Progenitor cell of endocrine pancreas (in vitro differentiated cells): ENCODE measurements at regions not wholly inside any gene's neighbourhood (a gene's known extent, or its start where the extent isn't known, plus 50 kb on each side); places are given as distances from the start of the nearest gene placed in this dataset.

Experiments used
- DNase-seq: peaks from one replicate; pipeline ENCODE4 v3.0.0; 2021; ENCODE audit warnings: low spot score; ENCODE audit not compliant: unreplicated experiment
- H3K27ac Mint-ChIP-seq: 2 replicates; pipeline ENCODE4 v1.8.0; 2021; ENCODE audit warnings: mild to moderate bottlenecking, moderate library complexity, mixed read lengths
- H3K27me3 Mint-ChIP-seq: 2 replicates; pipeline ENCODE4 v1.8.0; 2021; ENCODE audit warnings: mixed read lengths
- H3K36me3 Mint-ChIP-seq: 2 replicates; pipeline ENCODE4 v1.8.0; 2022; ENCODE audit warnings: mixed read lengths; ENCODE audit not compliant: insufficient read depth
- H3K4me1 Mint-ChIP-seq: 2 replicates; pipeline ENCODE4 v1.8.0; 2021; ENCODE audit warnings: low read depth, mixed read lengths
- H3K4me3 Mint-ChIP-seq: 2 replicates; pipeline ENCODE4 v1.8.0; 2021; ENCODE audit warnings: low read depth, mild to moderate bottlenecking, moderate library complexity, mixed read lengths
- H3K9me3 Mint-ChIP-seq: 2 replicates; pipeline ENCODE4 v1.8.0; 2021; ENCODE audit warnings: low read depth, mixed read lengths
- CTCF ChIP-seq: fragments of 200-600 bp; sonication (generic); IDR thresholded peaks from one replicate; pipeline ENCODE4 v1.5.0; 2021; ENCODE audit warnings: antibody characterized with exemption, mild to moderate bottlenecking; ENCODE audit not compliant: unreplicated experiment

GRCh38 chr16:50469744-50470321 is 78.4 kb upstream of the NKD1 start:
- Mint-ChIP-seq H3K4me1 (peaks cover 1% of the 10 kb centered on the region), H3K27ac (no peak overlapping the region), H3K4me3 (no peak overlapping the region), H3K36me3 (no peaks in the 10 kb centered on the region), H3K27me3 (peaks cover 43% of the 10 kb centered on the region), H3K9me3 (peaks cover 5% of the 10 kb centered on the region)
- DNase-seq: no peak
- no peak for TF ChIP-seq CTCF

DNA sequence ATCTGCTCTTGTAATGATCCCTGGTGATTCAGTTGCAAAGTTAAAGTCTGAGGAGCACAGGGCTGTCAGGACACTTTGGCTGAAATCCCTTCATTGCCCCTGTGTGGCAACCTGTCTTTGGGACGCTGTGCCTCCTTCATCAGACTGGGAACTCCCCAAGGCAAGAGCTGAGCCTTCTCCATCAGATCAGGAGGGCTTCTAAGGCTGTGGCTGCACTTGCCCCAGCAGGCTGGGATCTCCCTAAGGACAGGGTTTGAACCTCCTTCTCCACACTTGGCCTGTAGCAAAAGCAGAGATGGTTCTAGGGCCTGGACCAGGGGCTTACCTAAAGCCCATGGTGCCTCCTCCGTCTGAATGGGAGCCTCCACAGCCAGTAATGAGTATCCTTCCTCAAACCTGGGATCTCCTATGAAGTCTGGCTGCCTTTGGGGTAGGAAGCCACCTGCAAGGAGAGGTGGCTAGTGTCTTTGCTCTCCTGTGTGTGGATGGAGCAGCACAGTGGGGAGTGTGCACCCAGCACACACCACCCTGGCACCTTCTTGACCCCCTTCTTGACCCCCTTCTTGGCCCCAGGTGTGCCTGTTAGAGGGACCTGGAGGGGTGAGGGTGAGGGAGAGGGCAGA is 79.0 kb upstream of the NKD1 start:
- peak overlapping the region; percentile 31 for H3K4me3 Mint-ChIP-seq
- H3K9me3 Mint-ChIP-seq: peaks cover 5% of the 10 kb centered on the region
- no peak for TF ChIP-seq CTCF
- H3K4me1 Mint-ChIP-seq: peaks cover 1% of the 10 kb centered on the region
- H3K36me3 Mint-ChIP-seq: no peaks in the 10 kb centered on the region
- no peak overlapping the region for H3K27ac Mint-ChIP-seq
- H3K27me3 Mint-ChIP-seq: peaks cover 44% of the 10 kb centered on the region
- DNase-seq: no peak

GRCh38 chr16:50468749-50469078 is 79.5 kb upstream of the NKD1 start:
- Mint-ChIP-seq H3K4me1 (peaks cover 1% of the 10 kb centered on the region), H3K9me3 (peaks cover 5% of the 10 kb centered on the region), H3K36me3 (no peaks in the 10 kb centered on the region), H3K27ac (no peak overlapping the region), H3K4me3 (peak overlapping the region; percentile 60), H3K27me3 (peaks cover 46% of the 10 kb centered on the region)
- TF ChIP-seq CTCF: no peak
- no peak for DNase-seq

DNA sequence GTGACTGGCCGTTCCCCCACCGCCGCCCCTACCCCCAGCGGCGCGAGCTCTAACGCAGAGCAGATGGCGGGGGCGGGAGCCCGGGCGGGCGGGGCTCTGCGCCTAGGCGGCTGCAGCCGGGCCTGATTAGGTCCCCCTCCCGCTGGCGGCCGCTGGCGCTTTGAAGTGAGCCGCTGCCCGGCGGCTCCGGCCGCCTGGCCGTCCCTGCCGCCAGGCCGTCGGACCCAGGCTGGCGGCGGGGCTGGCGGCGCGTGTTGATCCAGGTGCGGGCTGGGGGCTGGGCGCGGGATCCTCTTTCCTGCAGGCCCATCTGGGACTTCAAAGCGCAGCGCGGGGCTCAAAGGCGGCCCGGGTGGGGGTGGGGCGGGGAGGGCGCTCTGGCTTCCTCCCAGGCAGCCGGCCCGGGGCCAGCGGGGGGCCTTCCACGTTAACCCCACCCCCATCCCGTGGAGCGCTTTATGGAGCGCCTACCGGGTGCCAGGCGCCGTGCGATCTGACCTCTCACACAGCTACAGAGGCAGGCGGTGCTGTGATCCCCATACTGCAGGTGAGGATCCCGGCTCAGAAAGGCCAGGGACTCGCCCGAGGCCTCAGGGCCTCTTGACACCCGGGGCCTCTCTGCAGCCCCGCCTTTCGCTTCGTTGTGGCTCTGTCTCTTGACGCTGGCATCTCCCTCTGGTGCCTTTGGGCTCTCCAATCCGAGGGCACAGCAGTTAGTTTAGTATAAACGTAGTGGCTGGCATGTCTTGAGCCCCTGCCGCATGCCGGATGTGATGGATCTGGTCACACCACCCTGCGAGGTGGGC is 80.0 kb upstream of the NKD1 start:
- TF ChIP-seq CTCF: no peak
- peaks cover 49% of the 10 kb centered on the region for H3K27me3 Mint-ChIP-seq
- H3K36me3 Mint-ChIP-seq: no peaks in the 10 kb centered on the region
- peak; percentile 34 for DNase-seq
- H3K9me3 Mint-ChIP-seq: peaks cover 5% of the 10 kb centered on the region
- peak overlapping the region; percentile 62 for H3K4me3 Mint-ChIP-seq
- peaks cover 1% of the 10 kb centered on the region for H3K4me1 Mint-ChIP-seq
- no peak overlapping the region for H3K27ac Mint-ChIP-seq

GRCh38 chr16:50467559-50467942 is 80.6 kb upstream of the NKD1 start:
- Mint-ChIP-seq H3K4me3 (peak overlapping the region; percentile 62), H3K27ac (no peak overlapping the region), H3K36me3 (no peaks in the 10 kb centered on the region), H3K27me3 (peaks cover 55% of the 10 kb centered on the region), H3K4me1 (peaks cover 1% of the 10 kb centered on the region), H3K9me3 (peaks cover 5% of the 10 kb centered on the region)
- no peak for TF ChIP-seq CTCF
- DNase-seq: no peak
